Hepatocyte (in vitro differentiated cells): ENCODE measurements at regions not wholly inside any gene's neighbourhood (a gene's known extent, or its start where the extent isn't known, plus 50 kb on each side); places are given as distances from the start of the nearest gene placed in this dataset.

Source experiments
- CTCF ChIP-seq: fragments of 200-600 bp; sonication (generic); IDR thresholded peaks from 2 replicates; pipeline ENCODE4 v1.5.1; 2016; ENCODE audit warnings: antibody characterized with exemption, mild to moderate bottlenecking; ENCODE audit not compliant: poor library complexity
- EZH2 ChIP-seq: fragments of 200-600 bp; sonication (generic); IDR thresholded peaks from 2 replicates; pipeline ENCODE4 v1.6.1; 2016; ENCODE audit warnings: antibody characterized with exemption, mild to moderate bottlenecking, borderline replicate concordance
- EZH2phosphoT487 ChIP-seq: fragments of 200-600 bp; sonication (generic); IDR thresholded peaks from one replicate; pipeline ENCODE4 v1.6.1; 2018; ENCODE audit warnings: antibody characterized with exemption, mild to moderate bottlenecking, low read depth, moderate library complexity; ENCODE audit not compliant: unreplicated experiment, severe bottlenecking

GRCh38 chr6:148128014-148128730 lies 214.5 kb upstream of the SASH1 start:
- TF ChIP-seq CTCF (no peak), EZH2 (no peak), EZH2phosphoT487 (no peak)
